HG03460 (cell line): ENCODE measurements at regions not wholly inside any gene's neighbourhood (a gene's known extent, or its start where the extent isn't known, plus 50 kb on each side); places are given as distances from the start of the nearest gene placed in this dataset.

Source experiments
- ATAC-seq: cut with Tn5 transposase; IDR thresholded peaks from one replicate; pipeline ENCODE4 v1.9.1; 2021; ENCODE audit not compliant: unreplicated experiment

DNA sequence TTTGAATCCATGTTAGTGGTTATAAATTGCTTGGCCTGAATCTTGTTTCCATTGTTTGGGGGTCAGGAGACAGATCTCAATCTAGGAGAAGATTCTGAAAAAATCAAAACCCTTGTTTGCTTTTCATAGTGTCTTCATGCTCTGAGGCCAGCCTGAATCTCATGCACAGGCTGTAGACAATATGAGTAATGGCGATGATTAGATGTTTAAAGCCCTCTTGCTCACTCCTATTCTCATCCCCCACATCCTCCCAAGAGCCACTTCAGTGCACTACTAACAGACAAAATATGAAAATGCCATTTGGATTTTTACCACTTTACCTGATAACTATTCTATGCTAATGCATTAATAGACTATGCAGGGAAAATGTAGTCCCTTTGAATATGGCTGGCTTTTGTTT is 129.4 kb downstream of the NUDT12 start:
- no peak for ATAC-seq

DNA sequence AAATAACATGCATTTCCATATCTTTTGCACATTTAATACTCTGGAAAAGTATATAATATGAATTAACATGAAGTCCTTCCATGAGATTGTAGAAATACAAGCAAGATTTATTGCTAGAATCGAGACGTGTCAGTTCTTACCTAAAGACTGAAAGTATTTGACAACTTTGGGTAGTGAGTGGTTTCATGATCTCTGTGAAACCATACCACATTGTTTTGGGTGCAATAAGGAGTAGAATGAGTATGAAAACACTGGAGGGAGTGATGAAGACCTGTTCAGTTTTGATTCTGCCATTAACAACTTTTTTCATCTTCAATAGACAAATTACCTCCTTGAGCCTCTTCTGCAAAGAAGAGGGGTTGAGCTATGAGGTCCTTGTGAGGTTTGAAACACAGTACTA is 133.7 kb downstream of the NUDT12 start:
- no peak for ATAC-seq

GRCh38 chr5:103428411-103428871 is 134.1 kb downstream of the NUDT12 start:
- ATAC-seq, result no peak

DNA sequence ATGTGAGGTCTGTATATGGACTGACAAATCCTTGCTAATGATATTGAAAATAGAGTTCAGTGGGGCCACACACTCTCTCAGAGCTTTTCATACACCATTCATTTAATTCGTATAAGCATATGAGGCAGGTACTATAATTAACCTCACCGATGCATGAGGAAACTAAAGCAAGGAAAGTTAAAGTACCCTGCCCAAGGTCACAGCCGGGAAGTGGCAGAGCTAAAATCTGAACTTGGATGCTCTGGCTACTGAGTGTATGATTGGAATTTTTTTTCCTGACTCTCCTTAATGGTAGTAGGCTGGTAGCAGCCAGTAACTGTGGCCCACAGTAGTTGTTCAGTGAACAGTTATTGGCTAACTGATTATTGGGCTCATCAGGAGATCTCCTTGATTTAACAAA is 135.3 kb downstream of the NUDT12 start:
- no peak for ATAC-seq

GRCh38 chr5:103425686-103426454 is 136.7 kb downstream of the NUDT12 start:
- no peak for ATAC-seq

DNA sequence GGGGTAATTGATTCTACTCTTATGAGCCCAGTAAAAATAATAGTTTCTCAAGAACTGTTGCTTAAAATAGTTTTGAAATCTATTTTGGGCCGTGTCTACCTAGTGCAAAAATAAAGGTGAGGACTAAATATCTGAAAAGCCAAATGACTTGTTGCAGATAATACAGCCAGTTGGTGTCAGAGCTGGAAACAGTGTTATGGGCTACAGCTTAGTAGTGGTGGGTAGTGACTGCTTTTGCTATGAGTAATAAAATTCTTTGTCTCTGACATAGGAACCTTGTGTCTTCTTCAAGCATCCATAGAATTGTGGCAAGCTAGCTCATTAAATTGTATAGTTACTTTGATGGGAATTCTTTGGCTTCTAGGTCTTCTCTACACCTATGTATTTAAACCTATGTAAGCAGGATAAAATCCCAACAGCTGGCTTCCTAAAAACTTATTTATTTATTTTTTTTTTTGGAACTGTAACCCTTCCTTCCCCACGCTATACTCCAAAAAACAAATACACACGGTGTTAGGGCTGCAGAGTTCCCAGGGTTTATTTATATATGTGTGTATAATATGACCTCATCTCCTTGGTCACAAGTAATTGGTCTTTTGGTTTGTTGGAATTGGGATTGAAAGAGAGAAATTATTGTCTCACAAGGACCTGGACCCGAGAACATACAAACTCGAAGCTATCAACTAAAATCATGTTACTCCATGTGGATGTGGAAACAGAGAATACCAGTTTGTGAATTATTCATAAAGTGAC is 138.0 kb downstream of the NUDT12 start:
- no peak for ATAC-seq

- ATAC-seq, result no peak
Observed at GRCh38 chr5:103424026-103424425, 138.6 kb downstream of the NUDT12 start.

DNA sequence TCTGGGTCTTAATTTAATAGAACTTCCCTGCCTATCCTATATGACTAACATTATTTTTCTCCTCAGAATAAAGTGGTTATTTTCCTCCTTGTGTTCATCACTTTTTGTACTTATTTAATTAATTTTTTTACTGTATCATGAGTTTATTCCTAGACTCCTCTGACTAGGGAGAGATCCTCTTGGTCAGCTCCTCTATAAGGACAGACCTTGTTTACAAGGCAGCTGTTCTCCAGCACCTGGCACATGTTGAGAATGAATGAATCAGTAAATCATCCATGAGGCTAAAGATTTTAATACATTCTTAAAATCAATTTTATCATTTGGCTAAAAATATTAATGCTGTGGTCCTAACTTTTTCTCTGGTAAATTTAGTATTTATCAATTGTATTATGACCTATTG is 139.8 kb downstream of the NUDT12 start:
- ATAC-seq, result no peak

DNA sequence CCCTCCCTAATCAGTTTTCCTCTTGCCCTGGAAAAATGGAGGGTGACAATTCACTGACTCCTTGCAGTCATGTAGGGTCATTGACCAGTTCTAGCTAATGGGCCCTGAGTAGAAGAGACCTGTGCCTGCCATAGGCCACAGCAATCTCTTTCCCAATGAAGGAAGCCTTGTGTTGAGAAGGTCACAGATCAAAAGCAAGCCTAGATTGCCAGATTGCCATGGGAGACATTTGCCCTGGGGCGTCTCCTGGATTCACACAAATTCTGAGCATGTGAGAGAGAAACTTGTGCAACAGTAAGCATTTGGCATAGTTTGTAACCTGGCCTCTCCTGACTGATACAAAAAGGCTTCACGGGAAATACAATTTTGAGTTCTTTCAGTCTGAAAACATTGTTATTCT is 148.0 kb downstream of the NUDT12 start:
- ATAC-seq, result no peak

- no peak for ATAC-seq
Observed at GRCh38 chr5:103411711-103412110, 150.9 kb downstream of the NUDT12 start.

DNA sequence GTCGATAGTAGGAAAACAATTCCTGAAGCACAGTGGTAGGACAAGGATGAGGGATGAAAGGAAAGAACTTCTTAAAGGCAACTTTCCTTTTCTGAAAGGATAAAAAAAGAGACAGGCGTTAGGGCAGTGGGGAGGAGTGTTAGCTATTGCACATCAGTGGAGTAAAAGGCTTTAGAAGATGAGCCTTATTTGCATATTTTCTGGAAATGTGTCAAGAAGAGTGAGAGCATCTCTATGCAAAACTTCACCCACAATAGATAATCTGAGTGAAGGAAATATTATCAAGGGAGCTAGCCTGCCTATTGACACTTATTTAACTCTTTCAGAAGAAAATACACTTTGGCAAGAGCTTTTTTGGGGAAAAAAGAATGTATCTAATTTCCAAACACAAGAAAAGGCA is 151.6 kb downstream of the MACIR start:
- peak; percentile 95 for ATAC-seq

DNA sequence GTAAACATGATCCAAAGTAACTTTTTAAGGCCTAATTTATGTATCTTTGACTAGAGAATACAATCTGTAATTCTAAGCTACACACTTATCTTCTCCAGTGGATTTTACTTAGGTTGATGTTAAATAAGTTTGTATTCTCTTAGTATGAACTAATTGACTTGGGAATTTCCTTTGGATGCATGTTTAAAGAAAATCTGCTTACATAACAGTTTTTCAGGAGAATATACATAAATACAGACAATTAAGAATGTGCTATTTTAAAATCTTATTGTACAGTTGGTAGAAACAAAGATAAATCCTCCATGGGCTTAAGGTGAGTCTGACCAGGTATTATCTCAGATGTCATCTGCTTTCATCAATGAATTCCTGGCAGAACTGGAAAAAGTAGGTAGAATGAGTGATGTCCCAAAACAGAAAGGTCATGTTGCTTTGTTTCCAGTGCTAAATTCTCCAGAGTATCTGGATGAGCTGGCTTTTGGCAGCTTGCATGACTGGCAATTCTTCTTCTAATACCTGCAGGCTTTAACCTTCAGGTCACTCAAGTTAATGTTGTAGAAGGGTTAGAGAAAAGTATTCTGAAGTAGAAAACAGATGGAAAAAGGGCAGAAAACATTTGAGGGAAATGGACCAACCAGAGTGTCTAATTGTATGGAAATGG is 150.6 kb downstream of the MACIR start:
- ATAC-seq, result no peak

DNA sequence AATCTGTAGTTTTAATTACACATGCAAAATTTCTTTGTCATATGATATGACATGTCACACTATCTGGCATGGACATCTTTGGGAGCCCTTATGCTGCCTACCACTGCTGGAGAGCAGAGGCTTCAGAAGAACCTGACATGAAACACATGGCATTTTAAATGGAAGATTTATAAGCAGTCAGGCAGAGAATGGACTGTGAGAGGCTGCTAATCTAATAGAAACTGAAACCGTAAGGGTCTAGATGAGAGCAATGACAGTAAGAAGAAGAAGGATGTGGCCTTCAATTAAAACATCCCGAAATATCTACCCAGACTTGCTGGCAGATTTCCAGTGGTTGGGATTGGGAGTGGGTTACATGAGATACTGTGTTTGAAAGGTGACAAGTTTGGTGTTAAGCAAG is 149.8 kb downstream of the MACIR start:
- ATAC-seq, result no peak

- ATAC-seq, result no peak
Observed at GRCh38 chr5:103407402-103407801, 148.8 kb downstream of the MACIR start.

DNA sequence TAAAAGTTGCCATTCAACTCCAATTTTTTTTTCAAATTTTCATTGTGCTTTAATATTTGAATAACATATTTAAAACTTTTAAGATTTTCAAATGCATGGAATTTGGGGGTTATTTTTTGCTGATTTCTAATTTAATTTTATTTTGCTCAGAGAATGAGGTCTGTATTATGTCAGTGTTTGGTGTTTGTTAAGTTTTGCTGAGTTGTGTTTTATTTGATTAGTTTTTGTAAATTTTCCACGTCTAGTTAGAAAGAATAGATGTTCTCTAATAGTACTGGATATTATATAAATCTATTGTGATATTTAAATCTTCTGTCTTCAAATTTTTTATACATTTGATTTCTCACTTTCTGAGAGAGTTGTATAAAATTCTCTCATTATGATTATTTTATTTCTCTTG is 145.9 kb downstream of the MACIR start:
- no peak for ATAC-seq

- ATAC-seq, result no peak
Observed at GRCh38 chr5:103402851-103403250, 144.3 kb downstream of the MACIR start.

DNA sequence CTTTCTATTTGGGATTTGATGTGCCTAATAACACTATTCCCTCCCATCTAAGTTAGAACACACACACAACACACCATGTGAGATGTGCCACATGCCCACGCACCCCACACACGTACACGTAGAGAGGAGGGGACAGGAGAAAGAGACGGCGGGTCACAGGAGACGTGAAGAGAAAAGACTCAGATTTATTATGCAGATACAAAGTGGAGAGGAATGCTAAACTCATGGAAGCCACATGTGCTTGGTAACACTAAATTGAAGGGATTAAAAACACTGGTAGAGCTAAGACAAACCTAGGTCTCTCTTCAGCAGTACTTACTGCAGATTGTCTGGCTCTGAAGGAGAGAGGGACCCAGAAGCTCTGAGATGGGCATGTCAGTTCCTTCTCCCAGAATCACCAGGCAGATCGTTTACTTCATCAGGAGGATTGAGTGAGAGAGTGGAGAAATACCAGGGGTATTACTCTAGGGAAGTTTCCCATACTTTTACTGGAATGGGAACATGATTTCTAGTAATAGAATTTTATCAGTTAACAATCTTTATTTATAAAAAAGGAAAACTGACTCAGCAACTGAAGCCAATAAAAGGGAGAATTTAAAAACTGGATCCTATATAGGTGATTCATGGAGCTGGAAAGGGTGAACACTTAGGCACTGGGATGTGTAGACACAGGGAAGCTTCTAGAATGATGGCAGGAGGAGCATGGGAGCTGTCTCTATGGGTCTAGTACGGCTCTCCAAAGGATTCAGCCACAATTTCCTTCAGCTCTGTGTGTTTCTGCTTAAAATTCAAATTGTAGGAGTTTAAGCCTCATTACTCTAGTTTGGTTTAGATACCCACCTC is 139.4 kb downstream of the MACIR start:
- ATAC-seq, result no peak

DNA sequence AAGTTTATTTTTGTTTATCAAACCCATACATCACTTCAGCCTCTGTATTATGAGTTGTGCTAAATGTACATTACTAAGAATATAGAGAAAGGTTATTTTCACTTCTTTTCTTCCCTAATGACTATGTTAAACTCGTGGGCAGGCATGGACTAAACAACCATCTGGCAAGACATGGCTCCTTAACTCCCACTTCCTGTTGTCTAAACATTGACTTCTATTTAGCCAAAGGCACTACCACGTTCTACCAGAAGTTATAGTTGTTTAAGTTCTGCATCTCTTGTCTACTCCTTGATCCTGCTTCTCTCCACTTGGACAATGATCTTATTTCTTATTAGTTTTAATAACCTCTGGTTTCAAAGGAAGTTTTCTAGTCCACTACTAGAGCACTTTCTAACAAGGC is 136.1 kb downstream of the MACIR start:
- no peak for ATAC-seq

- no peak for ATAC-seq
Observed at GRCh38 chr5:103393101-103393754, 134.7 kb downstream of the MACIR start.

DNA sequence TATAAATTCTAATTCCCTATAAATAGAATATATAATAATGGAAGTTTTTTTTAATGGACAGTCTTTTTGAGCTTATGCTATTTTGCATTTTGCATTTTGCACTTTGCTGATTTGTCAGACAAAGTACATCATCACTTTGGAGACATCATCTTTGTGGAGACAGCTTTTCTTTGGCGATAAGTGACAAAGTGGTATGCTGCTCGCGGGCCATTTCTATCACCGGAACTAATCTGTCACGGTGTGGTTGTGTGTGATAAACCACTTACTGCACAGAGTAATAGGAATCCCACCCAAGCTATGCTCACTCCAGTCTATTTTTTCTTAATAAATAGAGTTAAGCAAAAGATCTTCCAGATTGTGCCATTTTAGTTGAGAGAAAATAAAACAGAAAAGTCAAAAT is 133.1 kb downstream of the MACIR start:
- no peak for ATAC-seq

DNA sequence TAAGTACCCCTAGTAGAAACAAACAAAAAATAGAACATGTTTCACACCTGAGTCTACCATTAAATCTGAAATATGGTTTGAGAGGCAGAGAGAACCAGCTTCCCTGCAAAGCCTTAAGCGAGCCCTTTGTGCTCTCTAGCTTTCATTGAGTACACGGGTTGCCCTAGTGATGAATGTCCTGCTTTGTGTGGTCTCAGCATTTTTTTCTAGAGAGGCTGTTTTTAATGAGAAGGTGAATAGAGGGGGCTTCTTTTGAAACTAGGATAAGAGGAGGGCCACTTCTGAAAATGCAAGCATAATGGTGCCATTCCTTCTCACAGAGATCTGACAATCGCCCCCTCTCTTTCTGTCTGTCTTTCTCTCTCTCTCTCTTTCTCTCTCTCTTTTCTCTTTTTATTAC is 131.3 kb downstream of the MACIR start:
- no peak for ATAC-seq
